Ovary (tissue), 7 donors: ENCODE measurements at regions not wholly inside any gene's neighbourhood (a gene's known extent, or its start where the extent isn't known, plus 50 kb on each side); places are given as distances from the start of the nearest gene placed in this dataset.

ENCODE experiments used
- DNase-seq, 5 donors: peaks; one replicate each; pipeline ENCODE4 v3.0.0-alpha.2; 2019 to 2020
- H3K27ac ChIP-seq, 2 donors: fragments of 200-600 bp; one replicate each; pipeline versions ENCODE4 v1.5.1 to v1.8.0; 2019 to 2022
- H3K27me3 ChIP-seq: fragments of 200-600 bp; one replicate; pipeline ENCODE4 v1.8.0; 2022
- H3K36me3 ChIP-seq: fragments of 200-600 bp; sonication (generic); one replicate; pipeline ENCODE4 v1.5.1; 2019
- H3K4me1 ChIP-seq: one replicate; pipeline ENCODE4 v1.8.1; 2013; ENCODE audit warnings: mild to moderate bottlenecking, moderate library complexity; ENCODE audit not compliant: insufficient read depth
- H3K4me3 ChIP-seq: fragments of 200-600 bp; sonication (generic); one replicate; pipeline ENCODE4 v1.5.1; 2017
- H3K9me3 ChIP-seq, 2 donors: fragments of 200-600 bp in 1 of 2; sonication (generic) in 1 of 2; one replicate each; pipeline versions ENCODE4 v1.5.1 to v1.8.1; 2013 to 2019; ENCODE audit warnings: mild to moderate bottlenecking in 1 of 2, moderate library complexity in 1 of 2
- EP300 ChIP-seq: sonication (generic); formaldehyde crosslinking; IDR thresholded peaks from one replicate; pipeline ENCODE4 v1.6.1; 2017; ENCODE audit warnings: antibody characterized with exemption
- POLR2A ChIP-seq: fragments of 450-650 bp; IDR thresholded peaks from one replicate; pipeline ENCODE4 v1.6.1; 2017; ENCODE audit warnings: antibody characterized with exemption, mild to moderate bottlenecking, moderate library complexity
- WGBS, 3 donors: extraction: QIAGEN DNeasy Blood & Tissue Kit in 1 of 3; methylation state at CpG; one replicate each; pipeline versions ENCODE4 v1.1.5 to v1.1.7; 2013 to 2017; 5-methylcytosine and 5-hydroxymethylcytosine counted together
- intact Hi-C, 4 donors: fragments of 100-400 bp; cut with DNase I; formaldehyde crosslinking; loops; one replicate each; pipeline versions ENCODE4 v1.11.0 to v1.15.1; 2022 to 2023
- TF ChIP-seq, protein P1 (sequence below), 3 donors: fragments of 450-650 bp in 2 of 3; fragments of 200-600 bp in 1 of 3; IDR thresholded peaks; one replicate each; pipeline versions ENCODE4 v1.5.1 to v1.8.0; 2016 to 2022; ENCODE audit warnings: antibody characterized with exemption in 3 of 3, mild to moderate bottlenecking in 1 of 3
- donor health status: DM: no; HTN: no; CAD: no; lungs with moderate emphysema.
- donor health status: DM: no; HTN: no; CAD: no.
- donor health status: Bipolar disorder and iron deficiency.
- donor health status: DM: no; HTN: no; CAD: no.
- donor health status: DM: yes; HTN: yes; CAD: no.

DNA sequence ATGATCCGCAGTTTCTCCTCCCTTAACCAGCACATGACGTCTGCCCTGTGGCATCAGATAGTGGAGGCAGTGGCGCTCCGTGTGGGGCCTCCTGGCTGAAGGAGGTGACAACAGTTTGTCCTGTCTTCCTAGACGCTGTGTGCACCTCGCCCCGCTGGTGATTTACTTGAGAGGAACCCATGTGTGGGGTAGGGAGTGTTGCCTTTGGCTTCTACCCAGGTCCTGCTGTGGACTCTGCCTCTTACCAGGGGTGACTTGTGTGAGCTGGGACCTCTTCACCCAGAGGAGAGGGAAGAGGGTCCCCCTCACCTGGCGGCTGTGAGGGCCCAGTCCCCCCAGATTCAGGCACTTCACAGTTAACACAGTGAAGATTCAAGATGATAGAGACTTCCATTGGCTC is 77.6 kb downstream of the TMEM18 start:
- intact Hi-C loops, result no loop called here
- Histone ChIP-seq H3K27me3 (no peaks in the 10 kb centered on the region), H3K4me3 (no peak overlapping the region), H3K4me1 (no peaks in the 10 kb centered on the region), H3K27ac (no peak overlapping the region), H3K9me3 (no peaks in the 10 kb centered on the region), H3K36me3 (no peaks in the 10 kb centered on the region)
- no peak for TF ChIP-seq EP300
- TF ChIP-seq POLR2A, result no peak
- TF ChIP-seq, protein P1, sequence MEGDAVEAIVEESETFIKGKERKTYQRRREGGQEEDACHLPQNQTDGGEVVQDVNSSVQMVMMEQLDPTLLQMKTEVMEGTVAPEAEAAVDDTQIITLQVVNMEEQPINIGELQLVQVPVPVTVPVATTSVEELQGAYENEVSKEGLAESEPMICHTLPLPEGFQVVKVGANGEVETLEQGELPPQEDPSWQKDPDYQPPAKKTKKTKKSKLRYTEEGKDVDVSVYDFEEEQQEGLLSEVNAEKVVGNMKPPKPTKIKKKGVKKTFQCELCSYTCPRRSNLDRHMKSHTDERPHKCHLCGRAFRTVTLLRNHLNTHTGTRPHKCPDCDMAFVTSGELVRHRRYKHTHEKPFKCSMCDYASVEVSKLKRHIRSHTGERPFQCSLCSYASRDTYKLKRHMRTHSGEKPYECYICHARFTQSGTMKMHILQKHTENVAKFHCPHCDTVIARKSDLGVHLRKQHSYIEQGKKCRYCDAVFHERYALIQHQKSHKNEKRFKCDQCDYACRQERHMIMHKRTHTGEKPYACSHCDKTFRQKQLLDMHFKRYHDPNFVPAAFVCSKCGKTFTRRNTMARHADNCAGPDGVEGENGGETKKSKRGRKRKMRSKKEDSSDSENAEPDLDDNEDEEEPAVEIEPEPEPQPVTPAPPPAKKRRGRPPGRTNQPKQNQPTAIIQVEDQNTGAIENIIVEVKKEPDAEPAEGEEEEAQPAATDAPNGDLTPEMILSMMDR (IDR thresholded peaks at IDR 0.05), result no peak
- DNase-seq, result no peak
- WGBS, 3 donors, result 66 to 89% (median 74%) methylated on average over 8 of the region's 8 CpGs

DNA sequence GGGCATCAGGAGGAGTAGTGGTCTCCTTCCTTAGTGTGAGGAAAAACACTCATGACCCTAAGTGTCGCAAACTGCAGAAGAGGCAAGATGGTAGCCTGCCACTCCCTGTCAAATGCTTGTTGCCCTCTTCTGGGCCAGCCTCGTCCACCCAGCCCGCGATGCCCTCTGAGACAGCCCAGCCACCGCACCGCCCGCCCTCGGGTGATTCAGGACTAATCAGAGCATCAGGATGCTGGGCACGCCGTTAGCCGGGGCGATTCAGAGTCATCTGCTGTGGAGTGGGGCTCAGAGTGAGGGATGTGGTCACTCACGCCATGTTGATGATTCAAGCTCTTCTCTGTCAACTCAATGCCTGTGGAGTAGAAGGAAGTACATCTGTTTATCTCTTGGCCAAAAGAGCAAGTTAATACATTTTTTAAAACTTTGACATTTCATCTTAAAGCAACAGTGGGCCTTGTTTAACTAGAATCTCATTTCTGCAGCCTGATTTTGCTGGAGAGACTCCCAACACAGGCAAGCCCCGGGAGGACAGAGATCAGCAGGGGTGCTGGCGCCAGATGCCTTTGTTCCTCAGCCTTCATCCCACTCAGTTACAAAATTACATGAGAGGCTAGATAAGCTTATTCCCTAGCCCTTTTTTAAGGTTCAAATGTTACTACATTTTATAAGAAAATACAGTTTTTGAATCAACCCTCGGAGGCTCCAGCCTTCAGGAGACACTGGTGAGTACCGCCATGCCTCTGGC is 79.0 kb downstream of the TMEM18 start:
- WGBS, 3 donors, result 85 to 87% (median 86%) methylated on average over 17 of the region's 17 CpGs
- TF ChIP-seq, protein P1 (IDR thresholded peaks at IDR 0.05), result no peak
- TF ChIP-seq POLR2A (no peak), EP300 (no peak)
- Histone ChIP-seq H3K9me3 (no peaks in the 10 kb centered on the region), H3K4me3 (no peak overlapping the region), H3K27ac (no peak overlapping the region), H3K36me3 (no peaks in the 10 kb centered on the region), H3K27me3 (no peaks in the 10 kb centered on the region), H3K4me1 (no peaks in the 10 kb centered on the region)
- intact Hi-C loops, result no loop called here
- DNase-seq, result no peak

DNA sequence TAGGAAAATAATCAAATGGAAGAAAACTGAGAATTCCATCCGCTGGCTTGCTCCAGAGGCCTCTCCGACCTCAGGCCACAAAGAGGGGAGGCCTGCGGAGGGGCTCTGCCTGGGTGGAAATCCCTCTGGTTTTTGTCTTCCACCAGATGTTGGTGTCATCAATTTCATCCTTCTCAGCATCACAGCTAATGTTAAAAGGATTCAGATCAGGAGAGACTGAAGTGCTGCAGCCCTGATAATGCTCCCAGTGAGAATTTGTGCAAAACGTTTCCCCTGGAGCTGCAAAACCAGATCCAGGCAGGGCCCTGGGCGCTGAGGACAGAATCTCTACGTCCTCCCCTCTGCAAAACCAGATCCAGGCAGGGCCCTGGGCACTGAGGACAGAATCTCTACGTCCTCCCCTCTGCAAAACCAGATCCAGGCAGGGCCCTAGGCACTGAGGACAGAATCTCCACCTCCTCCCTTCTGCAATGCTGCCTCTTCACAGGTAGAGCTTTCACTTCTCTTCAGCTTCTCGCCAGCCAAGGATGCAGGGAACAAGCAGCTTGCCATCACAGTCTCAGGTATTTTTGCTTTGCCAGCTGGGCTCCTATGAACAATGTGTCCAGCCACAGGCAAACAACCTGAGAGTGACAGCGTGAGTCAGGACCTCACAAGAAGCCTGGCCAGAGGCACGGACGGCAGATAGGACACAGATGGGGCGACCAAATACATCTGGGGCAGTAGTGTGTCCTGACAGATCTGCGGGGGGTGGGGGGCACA is 81.2 kb downstream of the TMEM18 start:
- H3K9me3 ChIP-seq, result no peaks in the 10 kb centered on the region

DNA sequence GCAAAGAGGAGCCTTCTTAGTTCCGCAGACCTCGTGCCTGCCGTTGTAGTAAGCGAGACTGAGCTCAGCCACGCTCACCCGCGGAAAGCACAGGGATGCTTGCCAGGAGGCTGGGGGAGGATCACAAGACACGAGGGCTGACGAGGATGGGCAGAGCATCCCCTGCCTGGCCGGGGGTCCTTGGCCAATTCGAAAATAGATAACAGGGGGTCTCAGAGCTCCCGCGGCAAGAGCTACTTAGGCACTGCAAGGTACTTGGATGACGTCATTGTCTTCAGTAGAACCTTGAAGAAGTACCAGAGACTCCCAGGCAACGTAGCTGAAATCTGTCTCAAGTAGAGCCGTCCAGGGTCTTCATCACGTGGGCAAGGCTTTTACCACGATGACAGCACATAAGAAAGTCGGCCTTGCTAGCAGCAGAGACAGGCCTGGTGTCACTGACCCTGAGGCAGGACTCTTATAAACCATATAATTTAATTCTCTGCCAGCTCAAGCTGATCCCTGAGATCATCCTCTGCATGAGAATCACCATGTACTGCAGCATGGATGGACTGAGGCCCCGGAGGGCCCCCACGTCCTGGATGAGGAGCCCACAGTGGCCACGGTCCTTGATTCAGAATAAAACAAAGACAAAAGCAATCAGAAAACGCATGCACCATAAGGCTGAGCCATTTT is 81.9 kb downstream of the TMEM18 start:
- intact Hi-C loops, result no loop called here
- no peak overlapping the region for H3K27ac ChIP-seq
- 74 to 79% (median 77%) methylated on average over 23 of the region's 23 CpGs for WGBS, 3 donors
- no peaks in the 10 kb centered on the region for H3K36me3 ChIP-seq
- no peaks in the 10 kb centered on the region for H3K4me1 ChIP-seq
- no peaks in the 10 kb centered on the region for H3K9me3 ChIP-seq
- TF ChIP-seq POLR2A (no peak), EP300 (no peak)
- TF ChIP-seq, protein P1 (IDR thresholded peaks at IDR 0.05), result no peak
- no peak for DNase-seq
- no peaks in the 10 kb centered on the region for H3K27me3 ChIP-seq
- H3K4me3 ChIP-seq, result no peak overlapping the region

More for the DNA sequence above, 81.2 kb downstream of the TMEM18 start:
- TF ChIP-seq, protein P1 (IDR thresholded peaks at IDR 0.05), result no peak
- DNase-seq, result no peak
- 72 to 78% (median 73%) methylated on average over 13 of the region's 13 CpGs for WGBS, 3 donors
- H3K27ac ChIP-seq, result no peak overlapping the region
- H3K4me1 ChIP-seq, result no peaks in the 10 kb centered on the region
- no peak overlapping the region for H3K4me3 ChIP-seq
- no peaks in the 10 kb centered on the region for H3K27me3 ChIP-seq
- no peaks in the 10 kb centered on the region for H3K36me3 ChIP-seq
- intact Hi-C loops, result no loop called here
